ENCODE measurements at regions not wholly inside any gene's neighbourhood (a gene's known extent, or its start where the extent isn't known, plus 50 kb on each side); places are given as distances from the start of the nearest gene placed in this dataset.

DNA sequence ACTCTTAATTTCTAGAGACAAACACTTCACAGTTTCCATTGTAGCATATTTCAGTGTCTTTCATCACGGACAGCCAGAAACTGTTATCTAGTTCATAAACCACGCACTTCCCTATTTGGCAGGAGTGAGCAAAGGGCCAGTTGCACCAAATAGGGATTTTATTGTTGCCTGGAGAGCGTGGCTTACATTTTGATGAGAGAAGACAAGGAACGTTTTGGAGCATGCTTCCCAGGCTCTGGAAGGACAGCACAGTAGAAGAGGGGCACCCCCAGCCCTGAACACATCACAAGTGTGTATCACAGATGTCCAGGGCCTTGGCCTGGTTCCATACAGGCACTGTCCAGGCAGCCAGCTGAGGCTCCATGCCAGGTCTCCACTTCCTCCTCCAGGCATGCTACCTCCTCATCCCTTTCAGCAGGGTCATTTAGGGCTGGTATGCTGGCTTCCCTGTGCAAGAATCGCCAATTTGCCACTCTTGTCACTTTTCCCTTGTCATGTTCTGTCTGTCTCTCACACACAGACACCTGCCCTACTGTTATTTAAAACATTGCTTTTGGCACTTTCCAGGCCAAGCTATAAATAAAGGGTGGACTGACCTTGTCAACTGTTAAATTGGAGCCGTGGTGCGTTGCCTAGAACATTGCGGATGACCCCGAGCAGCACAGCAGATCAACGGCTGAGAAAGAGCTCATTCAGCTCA lies 235.0 kb upstream of the GMDS start:
- TF ChIP-seq, protein P1, sequence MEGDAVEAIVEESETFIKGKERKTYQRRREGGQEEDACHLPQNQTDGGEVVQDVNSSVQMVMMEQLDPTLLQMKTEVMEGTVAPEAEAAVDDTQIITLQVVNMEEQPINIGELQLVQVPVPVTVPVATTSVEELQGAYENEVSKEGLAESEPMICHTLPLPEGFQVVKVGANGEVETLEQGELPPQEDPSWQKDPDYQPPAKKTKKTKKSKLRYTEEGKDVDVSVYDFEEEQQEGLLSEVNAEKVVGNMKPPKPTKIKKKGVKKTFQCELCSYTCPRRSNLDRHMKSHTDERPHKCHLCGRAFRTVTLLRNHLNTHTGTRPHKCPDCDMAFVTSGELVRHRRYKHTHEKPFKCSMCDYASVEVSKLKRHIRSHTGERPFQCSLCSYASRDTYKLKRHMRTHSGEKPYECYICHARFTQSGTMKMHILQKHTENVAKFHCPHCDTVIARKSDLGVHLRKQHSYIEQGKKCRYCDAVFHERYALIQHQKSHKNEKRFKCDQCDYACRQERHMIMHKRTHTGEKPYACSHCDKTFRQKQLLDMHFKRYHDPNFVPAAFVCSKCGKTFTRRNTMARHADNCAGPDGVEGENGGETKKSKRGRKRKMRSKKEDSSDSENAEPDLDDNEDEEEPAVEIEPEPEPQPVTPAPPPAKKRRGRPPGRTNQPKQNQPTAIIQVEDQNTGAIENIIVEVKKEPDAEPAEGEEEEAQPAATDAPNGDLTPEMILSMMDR (IDR thresholded peaks at IDR 0.05; ENCODE audit: low read depth, low read length): no peak
- H3K4me3 ChIP-seq (ENCODE audit: low read depth, low read length): no peak overlapping the region
- DNase-seq (ENCODE audit: low read depth, low spot score): no peak
- in situ Hi-C loops (cut with HindIII; ENCODE audit: low sequenced_read_pairs): no loop called here

DNA sequence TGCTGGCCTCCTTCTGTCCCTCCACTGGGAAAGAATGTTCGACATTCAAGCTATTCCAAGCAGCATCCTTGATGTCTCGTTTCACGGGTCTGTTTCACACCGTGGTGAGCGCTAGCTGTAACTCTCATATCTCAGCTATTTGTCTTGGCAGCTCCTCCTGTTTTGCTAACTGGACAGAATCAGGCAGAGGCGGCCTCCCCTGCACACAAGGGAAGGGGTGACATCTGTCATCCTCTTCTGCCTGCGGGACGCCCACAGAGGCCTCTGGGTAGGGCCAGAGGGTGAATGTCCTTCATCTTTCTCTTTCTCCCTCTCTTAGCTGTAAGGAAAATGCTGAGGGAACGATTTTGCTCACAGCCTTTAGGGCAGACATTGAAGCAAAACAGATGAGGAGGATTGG lies 232.8 kb upstream of the GMDS start:
- DNase-seq (ENCODE audit: low read depth, low spot score): peak; percentile 66
- in situ Hi-C loops (cut with HindIII; ENCODE audit: low sequenced_read_pairs): no loop called here
- TF ChIP-seq, protein P1 (IDR thresholded peaks at IDR 0.05; ENCODE audit: low read depth, low read length): no peak
- no peak overlapping the region for H3K4me3 ChIP-seq (ENCODE audit: low read depth, low read length)

DNA sequence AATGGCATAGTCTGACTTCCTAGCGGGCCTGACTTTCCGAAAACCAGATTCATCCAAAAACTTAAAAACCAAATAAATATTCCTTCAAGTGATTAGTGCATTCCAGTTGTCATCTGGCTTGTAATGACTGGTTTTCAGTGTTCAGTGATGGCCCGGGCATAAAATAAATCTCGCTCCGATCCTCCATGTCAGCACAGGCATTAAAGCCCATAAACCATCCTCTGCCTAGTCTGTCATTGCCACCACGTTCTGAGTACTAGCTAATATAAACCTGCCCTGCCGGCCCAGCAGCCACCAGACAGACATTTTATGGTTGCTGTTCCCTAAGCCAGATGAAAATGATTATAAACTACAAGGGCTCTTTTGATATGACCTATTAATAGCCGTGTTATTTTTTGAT lies 232.3 kb upstream of the GMDS start:
- TF ChIP-seq, protein P1 (IDR thresholded peaks at IDR 0.05; ENCODE audit: low read depth, low read length): no peak
- no peak for DNase-seq (ENCODE audit: low read depth, low spot score)
- no peak overlapping the region for H3K4me3 ChIP-seq (ENCODE audit: low read depth, low read length)
- in situ Hi-C loops (cut with HindIII; ENCODE audit: low sequenced_read_pairs): no loop called here

- DNase-seq (ENCODE audit: low read depth, low spot score): no peak
- TF ChIP-seq, protein P1 (IDR thresholded peaks at IDR 0.05; ENCODE audit: low read depth, low read length): no peak
- in situ Hi-C loops (cut with HindIII; ENCODE audit: low sequenced_read_pairs): no loop called here
- H3K4me3 ChIP-seq (ENCODE audit: low read depth, low read length): no peak overlapping the region
Observed at GRCh38 chr6:2477250-2477649, 231.8 kb upstream of the GMDS start.

GRCh38 chr6:2476376-2476775 lies 231.0 kb upstream of the GMDS start:
- TF ChIP-seq, protein P1 (IDR thresholded peaks at IDR 0.05; ENCODE audit: low read depth, low read length): no peak
- no peak overlapping the region for H3K4me3 ChIP-seq (ENCODE audit: low read depth, low read length)
- in situ Hi-C loops (cut with HindIII; ENCODE audit: low sequenced_read_pairs): no loop called here
- no peak for DNase-seq (ENCODE audit: low read depth, low spot score)

DNA sequence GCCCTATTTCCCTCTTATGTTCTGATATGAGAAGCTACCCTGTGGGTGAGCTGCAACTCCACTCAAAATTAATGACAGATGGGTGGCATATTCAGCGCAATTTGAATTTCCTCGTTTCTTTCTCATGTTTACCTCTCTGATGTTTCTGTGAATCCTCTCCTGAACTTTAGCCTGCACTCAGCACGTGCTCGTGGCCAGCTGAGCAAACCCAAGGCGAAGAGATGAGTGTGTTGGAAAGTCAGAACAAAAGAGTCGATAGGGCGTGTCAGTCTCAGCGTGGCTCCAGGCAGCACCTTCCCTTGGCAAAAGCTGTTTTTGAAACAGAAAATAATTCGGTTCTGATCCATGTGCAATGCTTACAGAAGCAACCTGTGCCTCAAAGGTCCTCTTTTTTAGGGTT lies 226.1 kb upstream of the GMDS start:
- DNase-seq (ENCODE audit: low read depth, low spot score): no peak
- TF ChIP-seq, protein P1 (IDR thresholded peaks at IDR 0.05; ENCODE audit: low read depth, low read length): no peak
- in situ Hi-C loops (cut with HindIII; ENCODE audit: low sequenced_read_pairs): no loop called here
- no peak overlapping the region for H3K4me3 ChIP-seq (ENCODE audit: low read depth, low read length)
